Epithelial cell of prostate (primary cell): ENCODE measurements at regions not wholly inside any gene's neighbourhood (a gene's known extent, or its start where the extent isn't known, plus 50 kb on each side); places are given as distances from the start of the nearest gene placed in this dataset.
"Not testable (repeated sequence)": the region's sequence is repeated elsewhere in the genome, so short reads cannot be mapped to it uniquely, and the experiment has no call there.

ENCODE experiments used
- DNase-seq: peaks from one replicate; pipeline ENCODE4 v3.0.0-alpha.2; 2011; ENCODE audit warnings: low read depth, low spot score
- H3K27ac ChIP-seq: fragments of 450-650 bp; 2 replicates; pipeline ENCODE4 v1.5.1; 2017; ENCODE audit warnings: mild to moderate bottlenecking

DNA sequence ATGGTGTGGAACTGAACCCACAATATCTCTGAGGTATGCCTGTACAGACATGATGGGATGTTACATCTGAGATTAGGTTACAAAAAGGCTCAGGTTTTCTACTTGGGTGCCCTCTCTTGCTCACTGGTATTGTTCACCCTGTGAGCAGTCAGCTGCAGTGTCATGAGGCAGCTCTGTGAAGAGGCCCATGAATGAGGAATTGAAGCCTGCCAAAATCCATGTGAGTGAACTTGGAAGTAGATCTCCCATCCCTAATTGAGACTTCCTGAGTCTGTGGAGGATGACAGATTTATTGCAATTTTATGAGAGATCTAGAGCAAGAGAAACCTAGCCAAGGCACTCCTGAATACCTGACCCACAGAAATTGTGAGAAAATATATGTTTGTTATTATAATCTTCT is 404.9 kb upstream of the ZEB2 start:
- DNase-seq, result no peak
- H3K27ac ChIP-seq, result no peak overlapping the region

GRCh38 chr2:144922519-144922918 is 402.6 kb upstream of the ZEB2 start:
- DNase-seq, result no peak
- no peak overlapping the region for H3K27ac ChIP-seq

DNA sequence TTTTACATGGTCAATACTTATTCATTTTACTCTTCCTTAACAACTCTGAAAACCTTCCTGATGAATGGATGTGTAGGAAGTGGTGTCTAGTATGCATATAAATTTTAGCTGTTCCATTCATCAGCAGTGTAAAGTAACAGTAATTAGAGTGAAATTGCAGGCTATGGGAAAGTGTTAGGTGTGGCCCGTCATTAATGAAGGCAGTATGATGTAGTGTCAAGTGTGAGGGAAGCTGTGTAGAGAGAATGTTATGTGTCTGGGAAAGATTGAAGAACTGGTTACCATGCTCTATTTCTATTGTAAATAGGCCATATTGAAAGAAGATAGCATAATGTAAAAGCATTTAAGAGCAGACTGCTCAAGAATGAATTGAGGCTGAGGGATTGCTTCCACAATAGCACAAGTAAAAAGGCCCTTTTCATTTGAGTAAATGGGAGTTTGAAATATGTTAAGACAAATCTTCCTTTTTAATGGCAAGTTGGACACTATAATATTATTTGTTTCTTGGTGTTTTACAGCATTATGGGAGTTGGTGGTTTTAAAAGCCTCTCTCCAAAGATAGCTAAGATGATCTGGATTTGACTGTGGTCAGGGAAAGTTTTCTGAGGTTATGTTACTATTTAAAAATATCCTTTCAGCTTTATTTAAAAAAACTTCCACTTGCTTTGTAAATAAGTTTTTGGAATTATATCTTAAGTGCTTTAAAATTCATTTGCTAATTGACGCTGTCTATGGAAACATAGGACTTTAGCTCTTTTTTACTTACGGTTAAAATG is 401.0 kb upstream of the ZEB2 start:
- H3K27ac ChIP-seq, result no peak overlapping the region
- no peak for DNase-seq

DNA sequence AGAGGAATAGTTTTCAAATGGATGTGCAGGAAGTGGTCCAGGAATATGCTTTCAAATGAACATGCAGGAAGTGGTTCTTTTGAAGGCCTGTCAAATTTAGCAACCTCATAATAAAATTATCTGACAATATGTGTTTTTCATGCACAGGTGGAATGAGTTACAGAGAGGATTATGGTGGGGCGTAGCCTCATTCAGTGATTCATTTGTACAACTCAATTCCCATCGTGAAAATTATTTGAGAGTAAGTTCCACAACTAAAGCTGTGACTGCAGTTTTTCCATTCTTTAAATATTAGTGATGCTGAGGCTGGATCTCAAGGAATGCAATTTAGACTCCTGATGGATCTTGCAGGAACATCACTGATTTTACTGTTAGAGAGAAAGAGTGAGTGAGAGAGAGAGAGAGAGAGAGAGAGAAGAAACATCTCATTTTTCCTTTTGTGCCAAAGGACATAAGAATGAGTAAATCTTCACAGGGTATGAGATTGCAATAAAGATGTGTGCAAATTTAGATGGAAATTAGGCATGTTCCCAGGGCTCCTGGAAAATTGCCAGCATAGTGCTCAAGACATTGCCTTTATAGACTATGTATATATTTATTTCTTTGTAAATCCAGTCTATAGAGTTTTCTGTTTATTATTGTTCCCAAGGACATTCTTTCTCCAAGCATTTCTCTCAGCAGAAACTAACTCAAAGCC is 394.9 kb upstream of the ZEB2 start:
- H3K27ac ChIP-seq, result no peak overlapping the region
- no peak for DNase-seq

GRCh38 chr2:144914113-144914512 is 394.2 kb upstream of the ZEB2 start:
- DNase-seq, result no peak
- H3K27ac ChIP-seq, result no peak overlapping the region

DNA sequence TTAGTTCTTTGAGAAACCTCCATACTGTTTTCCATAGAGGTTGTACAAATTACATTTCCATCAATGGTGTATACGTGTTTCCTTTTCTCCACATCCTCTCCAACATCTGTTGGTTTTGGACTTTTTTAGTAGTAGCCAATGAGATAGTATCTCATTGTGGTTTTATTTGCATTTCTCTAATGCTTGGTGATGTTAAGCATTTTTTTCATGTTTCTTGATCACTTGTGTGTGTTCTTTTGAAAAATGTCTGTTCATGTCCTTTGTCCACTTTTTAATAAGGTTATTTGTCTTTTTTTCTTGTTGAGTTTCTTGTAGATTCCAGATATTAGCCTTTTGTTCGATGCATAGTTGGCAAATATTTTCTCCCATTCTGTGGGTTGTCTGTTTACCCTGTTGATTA is 392.3 kb upstream of the ZEB2 start:
- no peak for DNase-seq
- no peak overlapping the region for H3K27ac ChIP-seq

DNA sequence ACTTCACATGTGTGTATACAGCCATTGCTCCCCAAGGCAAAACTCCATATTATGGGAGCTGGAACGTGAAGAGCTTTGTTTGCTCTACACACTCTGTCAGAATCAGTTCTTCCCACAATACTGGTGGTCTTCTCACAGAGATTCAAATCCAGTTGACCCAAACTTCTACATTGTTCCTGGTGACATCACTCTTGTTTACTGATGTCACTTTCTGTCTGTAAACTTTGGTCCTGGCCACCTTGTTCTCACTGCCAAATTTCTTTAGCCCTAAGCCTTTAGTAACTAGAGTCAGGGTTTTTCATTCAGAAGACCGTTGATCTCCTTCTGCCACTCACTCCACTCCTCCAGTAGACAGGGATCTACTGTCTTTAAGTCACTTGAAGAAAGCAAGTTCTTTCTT is 386.0 kb upstream of the ZEB2 start:
- DNase-seq, result no peak
- no peak overlapping the region for H3K27ac ChIP-seq

- H3K27ac ChIP-seq, result no peak overlapping the region
- DNase-seq, result no peak
These were observed 384.7 kb upstream of the ZEB2 start for GRCh38 chr2:144904612-144905011.

DNA sequence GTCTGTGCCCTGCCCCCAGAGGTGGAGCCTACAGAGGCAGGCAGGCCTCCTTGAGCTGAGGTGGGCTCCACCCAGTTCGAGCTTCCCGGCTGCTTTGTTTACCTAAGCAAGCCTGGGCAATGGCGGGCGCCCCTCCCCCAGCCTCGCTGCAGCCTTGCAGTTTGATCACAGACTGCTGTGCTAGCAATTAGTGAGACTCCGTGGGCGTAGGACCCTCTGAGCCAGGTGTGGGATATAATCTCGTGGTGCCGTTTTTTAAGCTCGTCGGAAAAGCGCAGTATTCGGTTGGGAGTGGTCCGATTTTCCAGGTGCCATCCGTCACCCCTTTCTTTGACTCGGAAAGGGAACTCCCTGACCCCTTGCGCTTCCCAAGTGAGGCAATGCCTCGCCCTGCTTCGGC is 383.1 kb upstream of the ZEB2 start:
- not testable (repeated sequence) for H3K27ac ChIP-seq, DNase-seq

GRCh38 chr2:144901386-144901785 is 381.5 kb upstream of the ZEB2 start:
- not testable (repeated sequence) for DNase-seq, H3K27ac ChIP-seq

DNA sequence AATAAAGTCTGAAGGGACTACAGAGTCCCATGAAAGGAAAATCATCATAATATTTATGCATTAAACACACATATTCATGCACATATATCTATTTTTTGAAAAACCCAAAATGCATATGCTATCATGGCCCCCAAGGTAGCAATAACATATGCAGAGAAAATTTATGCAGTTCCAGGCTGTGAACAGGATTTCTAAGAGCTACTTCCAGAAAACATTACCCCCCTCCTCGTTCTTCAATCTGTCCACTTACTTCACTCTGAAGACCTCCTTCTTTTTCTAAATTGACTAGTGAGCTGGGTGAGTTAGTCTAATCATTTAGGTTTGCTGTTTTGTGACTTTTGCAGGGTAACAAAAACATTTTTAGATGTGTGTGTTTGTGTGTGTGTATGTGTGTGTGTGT is 376.4 kb upstream of the ZEB2 start:
- no peak overlapping the region for H3K27ac ChIP-seq
- no peak for DNase-seq

- DNase-seq, result no peak
- H3K27ac ChIP-seq, result no peak overlapping the region
These were observed 375.0 kb upstream of the ZEB2 start for GRCh38 chr2:144894612-144895599.

- no peak overlapping the region for H3K27ac ChIP-seq
- DNase-seq, result no peak
These were observed 373.5 kb upstream of the ZEB2 start for GRCh38 chr2:144893464-144893863.

DNA sequence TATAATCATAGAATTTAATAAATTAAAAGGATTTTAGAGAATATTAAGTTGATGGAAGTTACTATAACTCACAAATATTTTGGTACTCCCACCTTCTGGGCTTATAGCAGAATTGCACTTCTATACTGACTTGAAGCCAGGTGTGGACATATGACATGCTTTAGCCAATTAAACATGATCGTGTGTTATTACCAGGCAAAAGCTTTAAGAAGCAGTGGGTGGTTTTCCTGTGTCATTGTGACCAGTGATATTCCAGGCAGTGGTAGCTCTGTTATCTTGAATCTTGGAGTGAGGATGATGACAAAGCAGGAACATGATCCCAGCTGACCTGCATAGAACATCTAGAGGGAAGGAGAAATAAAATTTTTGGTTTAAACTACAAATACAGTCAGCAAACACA is 370.9 kb upstream of the ZEB2 start:
- H3K27ac ChIP-seq, result no peak overlapping the region
- DNase-seq, result peak; percentile 3

- H3K27ac ChIP-seq, result no peak overlapping the region
- DNase-seq, result no peak
These were observed 369.4 kb upstream of the ZEB2 start for GRCh38 chr2:144889348-144889747.

DNA sequence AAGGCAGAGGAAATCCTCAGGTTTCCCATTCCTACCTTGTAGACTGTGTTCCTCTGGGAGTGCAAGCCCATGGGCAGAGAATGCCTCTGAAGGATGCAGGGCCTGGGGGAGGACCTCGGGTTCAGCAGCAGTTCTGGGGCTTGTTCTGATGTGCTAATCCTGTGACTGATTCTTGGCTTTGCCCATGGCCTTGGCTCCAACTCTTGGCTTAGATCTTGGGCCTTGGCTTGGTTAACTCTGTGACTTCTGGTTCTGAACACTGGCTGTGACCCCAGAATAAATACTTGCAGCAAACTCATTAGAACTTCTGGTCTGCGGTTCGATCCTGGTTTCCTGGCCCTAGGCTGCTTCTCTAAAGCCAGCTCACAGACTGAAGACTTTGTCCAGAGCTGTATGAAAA is 366.9 kb upstream of the ZEB2 start:
- no peak for DNase-seq
- H3K27ac ChIP-seq, result no peak overlapping the region

GRCh38 chr2:144877893-144878292 is 358.0 kb upstream of the ZEB2 start:
- no peak overlapping the region for H3K27ac ChIP-seq
- no peak for DNase-seq

DNA sequence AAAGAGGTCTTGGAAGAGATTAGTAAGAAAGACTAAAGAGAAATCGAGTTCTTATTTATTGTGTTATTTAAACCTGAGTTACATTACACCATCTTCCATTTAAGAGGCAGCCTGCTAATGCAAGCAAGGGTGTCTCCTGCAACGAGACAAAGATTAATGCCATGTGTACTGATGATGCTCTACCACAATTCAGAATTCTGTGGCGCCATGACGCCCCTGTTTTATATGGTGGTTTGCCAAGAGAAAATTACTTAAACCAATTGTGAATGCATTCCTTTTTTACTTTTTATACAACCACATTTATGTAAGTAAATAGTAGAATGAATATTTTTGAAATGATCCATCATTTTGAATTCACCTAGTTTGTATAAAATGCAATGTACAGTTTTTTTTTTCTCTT is 356.1 kb upstream of the ZEB2 start:
- DNase-seq, result no peak
- H3K27ac ChIP-seq, result no peak overlapping the region

- DNase-seq, result no peak
- H3K27ac ChIP-seq, result no peak overlapping the region
These were observed 355.5 kb upstream of the ZEB2 start for GRCh38 chr2:144875290-144875969.

DNA sequence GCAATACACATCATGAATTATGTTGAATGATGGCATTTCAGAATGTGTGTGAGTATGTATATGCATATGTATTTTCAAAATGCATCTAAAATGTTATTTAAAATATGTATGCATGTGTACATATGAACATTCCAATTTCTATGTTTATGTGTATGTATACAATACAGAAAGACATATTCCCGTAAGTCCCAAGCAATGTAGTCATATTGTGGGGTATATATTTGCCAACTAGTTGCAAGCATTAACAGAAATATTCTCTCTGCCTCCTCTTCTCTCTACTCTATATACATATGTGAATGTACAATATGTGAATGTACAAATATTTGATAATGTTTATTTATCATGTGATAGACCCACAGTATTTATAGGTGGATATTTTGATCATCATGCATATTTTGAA is 345.8 kb upstream of the ZEB2 start:
- H3K27ac ChIP-seq, result no peak overlapping the region
- no peak for DNase-seq
